Fibroblast of skin of left quadriceps (primary cell): ENCODE measurements at regions not wholly inside any gene's neighbourhood (a gene's known extent, or its start where the extent isn't known, plus 50 kb on each side); places are given as distances from the start of the nearest gene placed in this dataset.
A peak's percentile ranks its signal among the peaks of the same experiment; 100 is the strongest.
"Not testable (repeated sequence)": the region's sequence is repeated elsewhere in the genome, so short reads cannot be mapped to it uniquely, and the experiment has no call there.

Experiments used
- DNase-seq, 2 experiments: peaks; one replicate each; pipeline ENCODE4 v3.0.0-alpha.2; 2013; ENCODE audit warnings: low read depth in 2 of 2

- peak in 1 of 2 experiments; percentile 21 for DNase-seq
These were observed 219.2 kb upstream of the ARHGEF26 start for GRCh38 chr3:153901991-153902390.

GRCh38 chr3:153903430-153903829 lies 217.8 kb upstream of the ARHGEF26 start:
- DNase-seq: no peak

GRCh38 chr3:153906366-153906765 lies 214.8 kb upstream of the ARHGEF26 start:
- no peak for DNase-seq

- DNase-seq: no peak
These were observed 210.8 kb upstream of the ARHGEF26 start for GRCh38 chr3:153910387-153910786.

- DNase-seq: no peak
These were observed 210.1 kb upstream of the ARHGEF26 start for GRCh38 chr3:153911116-153911515.

GRCh38 chr3:153919773-153920172 lies 201.4 kb upstream of the ARHGEF26 start:
- no peak for DNase-seq

GRCh38 chr3:153921826-153922225 lies 199.4 kb upstream of the ARHGEF26 start:
- no peak for DNase-seq

- peak; percentile 58 to 60 for DNase-seq
These were observed 195.2 kb upstream of the ARHGEF26 start for GRCh38 chr3:153925841-153926514.

- DNase-seq: peak; percentile 72 to 73
These were observed 194.1 kb upstream of the ARHGEF26 start for GRCh38 chr3:153927107-153927506.

GRCh38 chr3:153928851-153929250 lies 192.3 kb upstream of the ARHGEF26 start:
- no peak for DNase-seq

- DNase-seq: not testable (repeated sequence)
These were observed 187.7 kb upstream of the ARHGEF26 start for GRCh38 chr3:153933481-153933880.

- DNase-seq: no peak
These were observed 177.1 kb upstream of the ARHGEF26 start for GRCh38 chr3:153944084-153944483.

- DNase-seq: no peak
These were observed 169.9 kb upstream of the ARHGEF26 start for GRCh38 chr3:153951276-153951675.

- no peak for DNase-seq
These were observed 169.1 kb upstream of the ARHGEF26 start for GRCh38 chr3:153952091-153952490.

- DNase-seq: no peak
These were observed 164.6 kb upstream of the ARHGEF26 start for GRCh38 chr3:153956613-153957012.

GRCh38 chr3:153957421-153957820 lies 163.8 kb upstream of the ARHGEF26 start:
- no peak for DNase-seq

- DNase-seq: peak; percentile 19 to 27
These were observed 162.3 kb upstream of the ARHGEF26 start for GRCh38 chr3:153958635-153959595.

GRCh38 chr3:153960458-153961074 lies 160.6 kb upstream of the ARHGEF26 start:
- DNase-seq: peak; percentile 61 to 67

GRCh38 chr3:153961494-153961893 lies 159.7 kb upstream of the ARHGEF26 start:
- no peak for DNase-seq

GRCh38 chr3:153963012-153963411 lies 158.2 kb upstream of the ARHGEF26 start:
- no peak for DNase-seq

- DNase-seq: no peak
These were observed 153.9 kb upstream of the ARHGEF26 start for GRCh38 chr3:153967260-153967659.

- DNase-seq: no peak
These were observed 151.1 kb upstream of the ARHGEF26 start for GRCh38 chr3:153970047-153970446.
